Muscle layer of colon (tissue), 2 donors: ENCODE measurements at regions not wholly inside any gene's neighbourhood (a gene's known extent, or its start where the extent isn't known, plus 50 kb on each side); places are given as distances from the start of the nearest gene placed in this dataset.
"Not testable (repeated sequence)": the region's sequence is repeated elsewhere in the genome, so short reads cannot be mapped to it uniquely, and the experiment has no call there.

Source experiments
- H3K27ac ChIP-seq: one replicate; pipeline ENCODE4 v1.7.0; 2013; ENCODE audit warnings: low read depth, mild to moderate bottlenecking, low read length, moderate library complexity
- H3K27me3 ChIP-seq, 2 donors: one replicate each; pipeline ENCODE4 v1.7.0; 2013; ENCODE audit warnings: low read length in 2 of 2, mild to moderate bottlenecking in 2 of 2; ENCODE audit not compliant: insufficient read depth in 2 of 2, control insufficient read depth in 1 of 2
- H3K36me3 ChIP-seq: one replicate; pipeline ENCODE4 v1.7.0; 2013; ENCODE audit warnings: mild to moderate bottlenecking, low read length; ENCODE audit not compliant: insufficient read depth
- H3K4me1 ChIP-seq: one replicate; pipeline ENCODE4 v1.7.0; 2013; ENCODE audit warnings: mild to moderate bottlenecking, low read length; ENCODE audit not compliant: insufficient read depth
- H3K4me3 ChIP-seq, 2 donors: one replicate each; pipeline ENCODE4 v1.7.0; 2013; ENCODE audit warnings: low read length in 2 of 2, low read depth in 1 of 2, mild to moderate bottlenecking in 1 of 2, moderate library complexity in 1 of 2
- H3K9ac ChIP-seq: one replicate; pipeline ENCODE4 v1.7.0; 2013; ENCODE audit warnings: low read length
- H3K9me3 ChIP-seq: one replicate; pipeline ENCODE4 v1.7.0; 2013; ENCODE audit warnings: mild to moderate bottlenecking, low read length
- donor health status: abdominal sarcoma.
- donor health status: Adenocarcinoma of cecum.

DNA sequence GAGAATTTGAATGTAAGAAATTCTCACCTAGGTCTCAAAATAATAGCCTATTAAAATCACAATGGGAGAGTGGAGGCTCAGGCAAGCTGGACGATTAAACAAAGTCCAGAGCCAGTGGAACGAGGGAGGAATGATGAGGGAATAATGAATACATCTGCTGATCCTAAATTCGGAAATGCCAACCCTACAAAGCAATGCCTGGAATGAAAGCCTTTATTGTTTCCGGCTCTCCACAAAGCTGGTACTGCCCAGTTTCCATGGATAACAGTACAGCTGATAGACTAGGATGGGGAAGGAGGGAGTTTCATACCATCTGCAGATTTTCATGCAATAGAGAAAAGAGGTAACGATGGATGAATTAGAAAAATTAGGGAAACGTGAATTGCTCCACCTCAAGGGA, 356.1 kb downstream of the CBLN4 start:
- peaks cover 4% of the 10 kb centered on the region for H3K9me3 ChIP-seq
- no peaks in the 10 kb centered on the region for H3K4me1 ChIP-seq
- no peaks in the 10 kb centered on the region for H3K36me3 ChIP-seq
- no peak overlapping the region for H3K4me3 ChIP-seq
- H3K27me3 ChIP-seq = no peaks in the 10 kb centered on the region
- no peak overlapping the region for H3K27ac ChIP-seq
- H3K9ac ChIP-seq = no peak overlapping the region

DNA sequence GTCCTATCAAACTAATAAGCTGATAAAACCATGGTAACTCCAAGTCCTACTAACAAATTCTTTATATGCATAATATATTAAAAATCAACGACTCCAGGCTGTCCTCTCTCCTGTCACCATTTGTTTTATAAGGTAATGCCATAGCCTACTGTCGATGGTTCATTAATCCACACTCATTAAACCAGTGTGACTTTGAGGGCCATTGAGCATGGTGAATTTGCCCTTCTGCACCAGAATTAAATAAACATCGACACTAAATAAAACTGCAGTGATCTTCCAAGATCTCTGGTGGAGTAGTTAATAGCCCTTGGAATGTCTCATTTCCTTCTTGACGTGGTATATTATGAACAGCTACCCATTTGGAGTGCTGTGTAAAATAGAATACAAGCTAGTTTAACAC, 358.5 kb downstream of the CBLN4 start:
- no peak overlapping the region for H3K4me3 ChIP-seq
- no peak overlapping the region for H3K9ac ChIP-seq
- no peak overlapping the region for H3K27ac ChIP-seq
- no peaks in the 10 kb centered on the region for H3K27me3 ChIP-seq
- peaks cover 4% of the 10 kb centered on the region for H3K9me3 ChIP-seq
- no peaks in the 10 kb centered on the region for H3K36me3 ChIP-seq
- no peaks in the 10 kb centered on the region for H3K4me1 ChIP-seq

DNA sequence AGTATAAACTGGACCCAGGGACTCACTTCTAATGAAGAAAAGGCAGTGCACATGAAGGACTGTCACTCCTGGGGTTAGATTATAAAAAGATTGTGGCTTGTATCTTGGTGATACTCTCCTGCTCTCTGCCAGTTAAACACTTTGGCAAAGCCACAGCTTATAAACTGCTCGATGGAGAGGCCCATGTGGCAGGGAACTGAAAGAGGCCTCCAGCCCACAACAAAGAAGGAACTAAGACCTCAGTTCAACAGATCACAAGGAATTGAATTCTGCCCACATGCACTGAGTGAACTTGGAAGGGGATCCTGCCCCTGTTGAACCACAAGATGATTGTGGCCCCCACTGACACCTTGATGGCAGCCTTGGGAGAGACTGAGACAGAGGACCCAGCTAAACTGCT, 363.8 kb downstream of the CBLN4 start:
- H3K9ac ChIP-seq = no peak overlapping the region

DNA sequence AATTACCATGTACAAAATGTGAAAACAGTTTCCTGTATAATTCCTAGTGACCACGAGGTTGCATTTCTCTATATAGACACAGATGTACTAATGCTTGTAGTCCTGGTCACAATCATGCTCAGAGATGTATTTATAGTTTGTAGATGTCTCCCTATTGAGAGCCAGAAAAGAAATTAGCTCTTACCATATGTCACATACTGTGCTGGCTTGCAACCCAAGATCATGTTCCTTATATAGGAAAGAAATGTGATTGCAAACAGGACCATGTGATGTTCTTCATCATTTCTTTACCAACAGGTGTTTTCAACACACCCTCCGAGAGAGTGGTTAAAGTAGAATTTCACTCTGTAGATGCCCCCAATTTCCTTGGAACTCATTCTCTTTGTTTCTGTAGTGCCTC, 369.4 kb downstream of the CBLN4 start:
- no peaks in the 10 kb centered on the region for H3K9me3 ChIP-seq
- no peaks in the 10 kb centered on the region for H3K4me1 ChIP-seq
- no peaks in the 10 kb centered on the region for H3K36me3 ChIP-seq
- no peaks in the 10 kb centered on the region for H3K27me3 ChIP-seq
- no peak overlapping the region for H3K9ac ChIP-seq
- H3K4me3 ChIP-seq = no peak overlapping the region
- H3K27ac ChIP-seq = no peak overlapping the region

More for the DNA sequence above, 363.8 kb downstream of the CBLN4 start:
- Histone ChIP-seq H3K27me3 (no peaks in the 10 kb centered on the region), H3K4me1 (no peaks in the 10 kb centered on the region), H3K4me3 (no peak overlapping the region), H3K36me3 (no peaks in the 10 kb centered on the region), H3K27ac (no peak overlapping the region), H3K9me3 (no peaks in the 10 kb centered on the region)

DNA sequence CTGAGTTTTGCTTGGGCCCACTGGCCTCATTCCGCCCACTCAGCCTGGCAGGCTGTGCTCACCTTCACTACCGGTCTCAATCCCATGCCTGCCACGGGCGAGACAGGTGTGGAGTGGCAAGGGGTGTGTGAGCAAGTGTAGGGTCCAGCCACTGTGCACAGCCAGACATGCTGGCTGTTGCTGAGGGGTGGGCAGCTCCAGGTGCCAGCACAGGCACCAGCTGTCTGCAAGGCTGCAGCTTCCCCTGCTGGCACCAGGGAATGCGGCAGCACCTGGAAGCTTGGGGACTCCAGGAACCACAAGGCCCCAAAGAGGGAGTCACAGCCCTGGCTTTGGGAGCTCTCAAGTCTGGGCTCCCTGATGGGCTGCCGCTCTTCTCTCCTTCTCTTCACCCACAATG, 372.7 kb downstream of the CBLN4 start:
- no peak overlapping the region for H3K4me3 ChIP-seq
- no peaks in the 10 kb centered on the region for H3K36me3 ChIP-seq
- no peaks in the 10 kb centered on the region for H3K27me3 ChIP-seq
- no peak overlapping the region for H3K27ac ChIP-seq
- no peaks in the 10 kb centered on the region for H3K4me1 ChIP-seq
- no peaks in the 10 kb centered on the region for H3K9me3 ChIP-seq
- no peak overlapping the region for H3K9ac ChIP-seq

DNA sequence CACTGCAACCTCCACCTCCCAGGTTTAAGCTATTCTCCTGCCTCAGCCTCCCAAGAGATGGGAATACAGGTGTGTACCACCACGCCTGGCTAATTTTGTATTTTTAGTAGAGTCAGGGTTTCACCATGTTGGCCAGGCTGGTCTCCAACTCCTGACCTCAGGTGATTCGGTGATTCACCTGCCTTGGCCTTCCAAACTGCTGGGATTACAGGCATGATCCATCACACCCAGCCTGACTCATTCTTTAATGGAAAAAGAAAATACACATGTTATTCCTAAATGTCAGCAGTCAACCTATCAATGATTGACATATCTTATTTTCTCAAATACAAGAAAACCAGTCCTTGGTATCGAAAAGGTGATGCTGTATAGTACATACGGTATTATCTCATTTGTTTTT, 376.2 kb downstream of the CBLN4 start:
- H3K4me3 ChIP-seq, H3K4me1 ChIP-seq, H3K27ac ChIP-seq, H3K9me3 ChIP-seq, H3K9ac ChIP-seq, H3K36me3 ChIP-seq, H3K27me3 ChIP-seq: not testable (repeated sequence)

DNA sequence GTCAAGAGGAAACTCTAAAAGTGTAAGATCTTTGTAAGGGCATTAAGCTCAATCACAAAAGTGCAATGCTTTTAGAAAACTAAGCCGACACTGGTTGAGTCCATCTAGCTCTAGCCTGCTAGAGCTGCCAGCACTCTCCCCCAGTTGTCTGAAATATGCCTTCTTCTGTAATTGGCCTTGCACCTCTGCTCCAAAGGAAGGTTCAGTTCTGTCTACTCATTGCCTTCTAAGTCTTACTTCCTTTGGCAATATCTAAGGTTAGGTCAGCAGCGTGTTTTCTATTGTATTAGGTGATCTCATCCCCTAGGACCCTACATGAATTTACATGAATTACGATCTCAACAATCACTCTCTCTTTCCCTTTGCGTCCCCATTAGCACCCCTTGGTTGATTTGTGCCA, 378.6 kb downstream of the CBLN4 start:
- Histone ChIP-seq H3K4me1 (no peaks in the 10 kb centered on the region), H3K27me3 (no peaks in the 10 kb centered on the region), H3K27ac (no peak overlapping the region), H3K36me3 (no peaks in the 10 kb centered on the region), H3K9ac (no peak overlapping the region), H3K4me3 (no peak overlapping the region), H3K9me3 (no peaks in the 10 kb centered on the region)

DNA sequence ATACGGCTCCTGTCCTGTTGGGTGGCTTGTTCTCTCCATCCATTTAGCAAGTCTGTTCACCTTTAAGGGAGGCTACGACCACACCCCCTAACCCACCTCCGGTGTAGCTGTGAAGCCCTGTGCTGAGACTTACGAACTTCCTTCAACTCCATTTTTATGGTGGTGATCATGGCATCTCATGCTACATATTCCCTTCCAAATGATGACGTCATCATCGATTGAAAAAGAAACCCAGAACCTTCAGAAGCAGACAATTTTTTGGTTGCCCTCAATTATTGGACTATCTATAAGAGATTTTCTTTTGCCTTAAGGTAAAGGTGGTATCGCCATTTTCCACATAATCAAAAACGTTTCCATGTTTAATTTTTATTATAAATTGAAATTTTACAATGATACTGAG, 389.0 kb downstream of the CBLN4 start:
- no peaks in the 10 kb centered on the region for H3K9me3 ChIP-seq

DNA sequence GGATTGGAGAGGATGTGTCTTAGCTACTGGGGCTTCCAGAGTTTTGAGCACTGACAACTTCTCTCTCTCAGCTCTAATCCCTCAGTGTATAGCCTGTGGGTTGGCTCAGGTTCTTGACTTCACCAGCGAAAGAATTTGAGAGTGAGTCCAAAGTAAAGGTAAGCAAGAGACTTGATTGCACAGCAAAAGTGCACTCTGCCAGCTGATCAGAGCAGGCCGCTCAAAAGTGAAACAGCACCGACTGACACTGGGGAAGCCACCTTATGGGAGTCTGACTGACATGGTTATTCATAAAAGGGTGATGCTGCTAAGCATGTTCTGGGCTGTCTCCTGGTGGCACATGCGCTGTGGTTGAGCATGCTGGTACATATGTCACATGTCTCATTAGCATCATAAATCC, 389.5 kb downstream of the CBLN4 start:
- Histone ChIP-seq H3K9me3 (no peaks in the 10 kb centered on the region), H3K27ac (no peak overlapping the region), H3K4me3 (no peak overlapping the region), H3K9ac (no peak overlapping the region), H3K27me3 (no peaks in the 10 kb centered on the region), H3K36me3 (no peaks in the 10 kb centered on the region), H3K4me1 (no peaks in the 10 kb centered on the region)

More for the DNA sequence above, 389.0 kb downstream of the CBLN4 start:
- Histone ChIP-seq H3K27ac (no peak overlapping the region), H3K4me1 (no peaks in the 10 kb centered on the region), H3K9ac (no peak overlapping the region), H3K36me3 (no peaks in the 10 kb centered on the region), H3K27me3 (no peaks in the 10 kb centered on the region), H3K4me3 (no peak overlapping the region)

DNA sequence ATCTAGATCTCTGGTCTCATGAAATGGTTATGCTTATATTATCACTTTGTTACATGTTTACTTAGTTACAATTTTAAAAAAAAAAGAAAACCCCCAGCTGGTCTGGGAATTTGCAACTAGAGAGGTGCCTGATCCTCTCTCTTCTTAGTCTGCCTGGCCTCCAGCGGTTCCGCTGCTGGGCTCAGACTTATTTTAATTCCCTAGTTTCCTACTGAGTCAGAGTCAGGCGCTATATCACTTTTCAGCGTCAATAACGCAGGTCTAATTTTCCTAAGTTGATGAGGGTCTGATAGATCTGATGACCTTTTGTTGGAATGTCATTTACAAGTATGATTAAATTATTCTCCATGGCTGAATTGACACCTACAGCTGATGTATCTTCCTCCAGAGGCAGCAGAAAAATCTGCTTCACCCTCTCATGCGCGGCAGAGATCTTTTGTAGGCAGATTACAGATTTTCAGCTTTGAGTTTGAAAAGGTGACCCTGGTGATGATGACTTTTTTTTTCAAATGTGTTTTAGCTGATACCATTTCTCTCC, 391.0 kb downstream of the CBLN4 start:
- H3K4me1 ChIP-seq = no peaks in the 10 kb centered on the region
- no peak overlapping the region for H3K27ac ChIP-seq
- H3K36me3 ChIP-seq = no peaks in the 10 kb centered on the region

DNA sequence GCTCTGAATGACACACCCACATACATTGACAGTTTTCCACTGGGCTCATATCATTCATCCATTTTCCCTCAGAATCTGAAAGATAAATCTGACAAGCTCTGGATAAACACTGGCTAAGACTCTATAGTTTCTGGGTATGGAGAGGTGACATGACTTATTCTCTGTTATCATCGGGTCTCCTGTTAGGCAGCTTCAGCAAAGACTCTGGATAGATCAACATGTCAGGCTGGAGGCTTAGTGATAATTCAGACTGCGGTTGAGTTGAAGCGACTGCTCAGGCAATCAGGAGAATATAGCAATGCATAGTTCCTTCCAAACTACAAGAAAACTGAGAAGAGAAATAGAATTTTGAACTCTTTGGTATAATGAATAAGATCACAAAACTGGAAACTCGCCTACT, 394.6 kb downstream of the CBLN4 start:
- Histone ChIP-seq H3K27me3 (no peaks in the 10 kb centered on the region), H3K9me3 (no peaks in the 10 kb centered on the region), H3K27ac (no peak overlapping the region), H3K9ac (no peak overlapping the region), H3K36me3 (no peaks in the 10 kb centered on the region), H3K4me1 (no peaks in the 10 kb centered on the region), H3K4me3 (no peak overlapping the region)

More for the DNA sequence above, 391.0 kb downstream of the CBLN4 start:
- Histone ChIP-seq H3K27me3 (no peaks in the 10 kb centered on the region), H3K9me3 (no peaks in the 10 kb centered on the region), H3K9ac (no peak overlapping the region), H3K4me3 (no peak overlapping the region)

DNA sequence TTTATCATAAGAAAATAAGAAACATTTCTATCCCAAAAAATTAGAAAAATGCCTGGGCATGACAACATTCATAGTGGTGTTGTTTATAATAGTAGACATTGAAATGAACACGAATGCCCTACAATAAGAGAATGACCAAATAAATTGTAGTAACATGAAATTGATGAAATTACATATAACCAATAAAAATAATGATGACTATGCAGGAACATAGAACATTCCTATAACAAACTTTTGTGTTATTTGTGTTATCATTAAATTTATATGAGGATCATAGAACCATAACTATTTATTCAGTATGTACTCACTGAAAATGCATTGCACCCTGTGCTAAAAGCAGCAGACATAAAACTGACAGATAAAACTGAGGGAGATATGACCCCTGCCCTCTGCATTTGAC, 399.7 kb downstream of the CBLN4 start:
- no peaks in the 10 kb centered on the region for H3K36me3 ChIP-seq
- no peaks in the 10 kb centered on the region for H3K4me1 ChIP-seq
- no peak overlapping the region for H3K9ac ChIP-seq
- H3K27ac ChIP-seq = no peak overlapping the region
- H3K9me3 ChIP-seq = no peaks in the 10 kb centered on the region
- no peak overlapping the region for H3K4me3 ChIP-seq
- no peaks in the 10 kb centered on the region for H3K27me3 ChIP-seq
